GM19351 (cell line): ENCODE measurements at regions not wholly inside any gene's neighbourhood (a gene's known extent, or its start where the extent isn't known, plus 50 kb on each side); places are given as distances from the start of the nearest gene placed in this dataset.

ENCODE experiments used
- ATAC-seq: cut with Tn5 transposase; IDR thresholded peaks from one replicate; pipeline ENCODE4 v1.9.1; 2021; ENCODE audit warnings: mild to moderate bottlenecking, moderate library complexity; ENCODE audit not compliant: unreplicated experiment

DNA sequence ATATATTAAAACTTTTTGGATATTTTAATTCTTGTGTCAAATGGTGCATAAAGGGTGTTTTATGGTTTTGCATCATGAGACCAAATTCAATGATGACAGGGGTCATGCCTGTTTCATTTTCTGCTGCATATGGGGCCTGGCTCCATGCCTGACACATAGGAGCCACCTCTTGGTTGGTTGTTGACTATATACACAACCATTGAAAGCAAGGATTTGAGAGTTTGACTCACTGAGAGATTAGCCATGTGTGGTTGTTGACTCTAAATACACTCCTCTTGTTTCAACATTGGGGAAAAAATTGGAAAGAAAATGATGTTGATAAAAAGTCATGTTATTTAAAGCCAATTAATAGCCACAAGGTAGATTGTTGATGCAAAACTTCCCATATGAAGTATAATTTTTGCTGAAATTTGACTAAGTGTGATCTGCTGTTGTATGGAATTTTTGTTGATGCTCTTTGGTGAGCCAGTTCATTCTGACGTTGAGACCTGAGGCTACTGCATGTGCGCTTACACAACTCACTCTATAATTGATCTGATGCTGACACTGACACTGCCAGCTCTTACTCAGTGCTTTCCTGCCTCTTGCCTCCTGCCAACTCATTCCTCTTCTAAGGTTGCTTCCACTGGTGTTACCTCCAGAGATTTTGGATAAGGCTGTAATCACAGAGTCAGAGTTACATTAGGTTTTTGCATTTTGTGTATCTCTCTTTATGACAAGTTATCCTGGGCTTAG lies 446.2 kb upstream of the SLC14A2 start:
- ATAC-seq, result no peak

DNA sequence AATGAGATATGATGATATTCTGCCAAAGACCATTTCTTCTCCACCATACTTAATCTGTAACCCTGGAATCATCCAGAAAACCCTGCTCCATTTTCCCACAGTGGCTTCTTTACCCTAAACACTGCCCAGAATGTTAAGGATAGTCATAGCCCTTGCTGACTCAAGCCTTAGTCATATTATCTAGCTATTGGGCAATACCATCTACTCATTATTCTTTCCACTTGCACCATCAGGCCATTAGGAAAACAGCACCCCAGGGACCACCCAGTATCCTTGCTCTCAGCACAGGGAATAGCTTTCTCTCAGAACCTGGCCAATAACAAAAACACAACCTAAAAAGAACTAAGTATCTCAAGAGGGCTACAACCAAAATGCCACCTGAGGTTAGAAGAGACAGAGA lies 445.7 kb upstream of the SLC14A2 start:
- ATAC-seq, result no peak

- ATAC-seq, result no peak
These were observed 443.5 kb upstream of the SLC14A2 start for GRCh38 chr18:45171679-45172191.

GRCh38 chr18:45173327-45173726 lies 441.9 kb upstream of the SLC14A2 start:
- no peak for ATAC-seq

DNA sequence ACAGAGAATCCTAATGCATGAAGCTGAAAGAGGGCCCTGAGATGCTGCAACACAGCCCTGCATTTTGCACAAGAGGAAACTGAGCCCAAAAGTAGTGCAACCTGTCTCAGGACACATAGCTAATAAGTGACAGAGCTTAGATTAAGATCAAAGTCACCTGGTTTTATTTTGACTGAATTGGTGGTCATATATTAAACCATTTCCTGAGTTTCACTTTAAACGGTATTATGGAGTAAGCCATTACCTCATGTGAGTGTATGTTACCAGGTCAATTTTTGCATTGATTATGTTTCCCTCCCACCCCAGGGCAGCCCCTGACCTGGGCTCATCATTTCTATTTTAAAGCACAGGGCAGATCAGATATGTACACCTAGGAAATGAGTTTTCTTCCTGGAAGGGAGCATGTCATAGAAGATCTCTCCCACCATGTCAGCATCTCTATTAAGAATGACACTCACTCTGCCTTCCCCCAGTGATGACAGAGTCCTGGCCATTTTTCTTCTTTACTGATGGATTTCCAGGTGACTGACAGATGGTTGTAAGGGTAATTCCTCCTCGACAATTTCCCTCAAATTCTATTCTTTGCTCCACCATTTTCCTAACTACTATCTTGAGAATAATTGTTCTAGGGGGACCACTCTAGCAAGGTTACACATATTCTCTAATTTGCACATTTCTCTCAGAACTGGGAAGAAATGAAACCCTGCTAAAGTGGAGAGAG lies 441.3 kb upstream of the SLC14A2 start:
- no peak for ATAC-seq

DNA sequence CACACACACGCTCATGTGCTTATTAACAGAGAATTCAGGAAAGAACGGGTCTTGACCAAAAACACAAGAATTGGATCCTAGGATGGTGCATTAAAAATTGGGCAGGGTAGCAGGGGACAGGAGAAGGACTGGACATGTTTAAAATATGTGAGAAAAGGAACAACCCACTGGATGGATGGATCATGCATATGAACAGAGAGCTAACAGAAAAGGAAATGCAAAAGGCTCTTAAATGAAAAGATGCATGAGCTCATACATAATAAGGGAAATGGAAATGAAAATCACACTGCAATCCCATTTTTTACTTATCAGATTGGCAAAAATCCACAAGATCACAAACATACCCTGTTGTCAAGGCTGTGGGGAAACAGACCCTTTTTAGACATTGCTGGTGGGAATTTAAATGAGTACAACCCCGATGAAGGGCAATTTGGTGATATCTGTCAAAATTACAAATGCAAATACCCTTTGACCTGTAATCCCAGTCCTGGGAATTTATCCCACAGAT lies 440.6 kb upstream of the SLC14A2 start:
- ATAC-seq, result no peak

DNA sequence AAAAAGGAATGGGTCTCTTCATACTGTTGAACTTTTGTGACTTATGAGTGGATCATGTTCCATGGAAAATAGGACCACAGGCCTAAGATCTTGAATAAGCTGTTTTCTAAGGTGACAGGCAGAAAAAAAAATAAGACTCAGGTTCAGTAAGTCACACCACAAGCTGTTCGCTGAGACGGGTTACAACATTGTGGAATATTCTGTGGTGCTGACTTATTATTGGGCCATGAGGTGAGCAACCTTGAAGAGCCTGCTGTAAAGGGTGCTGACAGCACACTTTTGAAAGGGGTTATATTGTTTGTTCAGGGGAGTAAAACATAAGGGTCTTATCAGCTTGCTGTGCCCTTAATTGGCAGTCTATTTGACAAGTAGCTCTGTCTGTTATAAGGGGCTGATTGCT lies 439.8 kb upstream of the SLC14A2 start:
- ATAC-seq, result no peak

GRCh38 chr18:45186832-45187231 lies 428.4 kb upstream of the SLC14A2 start:
- no peak for ATAC-seq

DNA sequence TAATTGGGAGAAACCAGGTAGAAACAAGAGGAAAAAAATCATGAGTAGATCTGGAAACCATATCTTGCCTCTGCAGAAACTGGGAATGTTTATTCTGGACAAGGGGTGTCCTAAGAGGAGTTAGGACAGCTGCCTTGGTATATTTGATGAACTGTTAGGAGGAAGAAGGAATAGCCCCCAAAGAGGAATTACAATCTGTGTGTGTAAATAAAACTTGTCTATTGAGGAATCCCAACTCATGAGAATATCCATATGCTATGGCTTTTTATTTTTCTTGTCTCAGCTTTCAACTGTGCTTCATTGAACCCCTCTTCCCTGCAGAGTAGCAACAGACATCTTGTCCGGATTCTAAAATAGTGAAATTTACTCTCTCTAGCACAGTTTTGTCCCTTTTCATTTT lies 423.5 kb upstream of the SLC14A2 start:
- ATAC-seq, result no peak

GRCh38 chr18:45197526-45197970 lies 417.7 kb upstream of the SLC14A2 start:
- peak; percentile 98 for ATAC-seq

- ATAC-seq, result no peak
These were observed 416.8 kb upstream of the SLC14A2 start for GRCh38 chr18:45198526-45198925.

GRCh38 chr18:45201029-45201428 lies 414.2 kb upstream of the SLC14A2 start:
- ATAC-seq, result no peak

- no peak for ATAC-seq
These were observed 413.8 kb upstream of the SLC14A2 start for GRCh38 chr18:45201489-45201888.

- ATAC-seq, result no peak
These were observed 413.2 kb upstream of the SLC14A2 start for GRCh38 chr18:45202061-45202460.

DNA sequence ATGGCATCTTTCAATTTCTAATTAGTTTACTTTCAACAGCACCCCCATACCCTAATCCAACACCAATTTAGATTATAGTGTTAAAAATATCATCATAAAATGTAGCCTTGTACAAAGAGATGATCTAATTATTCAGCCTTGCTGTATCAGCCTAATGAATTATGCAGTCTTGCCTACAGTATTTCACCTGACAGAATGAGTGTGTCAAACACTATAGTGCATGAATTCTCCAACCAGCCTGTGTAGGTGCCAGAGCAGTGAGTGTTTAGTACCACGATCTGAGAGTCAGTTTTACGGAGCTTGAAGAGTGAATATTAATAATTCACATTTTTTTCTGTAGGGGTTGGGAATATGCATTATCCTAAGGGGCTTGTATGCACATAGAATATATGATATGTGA lies 411.6 kb upstream of the SLC14A2 start:
- no peak for ATAC-seq

DNA sequence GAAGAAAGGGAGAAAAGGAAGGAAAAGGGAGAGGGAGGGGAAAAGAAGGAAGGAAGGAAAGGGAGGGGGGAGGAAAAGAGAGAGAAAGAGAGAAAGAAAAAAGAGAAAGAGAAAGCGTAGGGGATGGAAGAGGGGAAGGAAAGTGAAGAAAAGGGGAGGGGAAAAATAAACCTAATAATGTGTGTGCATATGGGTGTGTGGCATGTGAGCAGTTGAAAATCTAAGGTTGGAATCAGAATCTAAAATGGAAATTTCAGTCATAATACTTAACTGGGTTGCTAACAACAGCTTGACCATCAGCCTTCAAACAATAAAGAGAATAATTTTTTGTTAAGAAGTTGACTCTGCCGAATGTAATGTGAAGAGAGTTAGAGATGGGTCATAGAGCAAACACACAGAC lies 407.9 kb upstream of the SLC14A2 start:
- ATAC-seq, result no peak

DNA sequence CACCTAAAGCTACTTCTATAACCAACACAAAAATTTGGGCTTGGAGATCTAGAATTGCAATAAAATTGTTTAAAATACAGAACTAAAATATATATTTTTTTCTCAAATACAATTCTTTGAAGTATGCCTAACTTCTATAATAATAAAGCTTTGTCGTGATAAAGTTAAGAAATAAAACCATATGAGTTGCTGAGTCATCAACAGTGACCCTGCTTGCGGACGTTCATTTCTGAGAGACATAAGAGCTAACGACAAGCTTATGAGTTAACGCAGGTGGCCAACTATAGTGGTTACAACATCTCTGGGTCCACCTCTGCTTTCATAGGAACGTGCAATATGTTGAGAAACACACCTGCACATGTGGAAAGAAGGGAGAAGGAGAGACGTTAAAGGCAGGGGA lies 407.1 kb upstream of the SLC14A2 start:
- no peak for ATAC-seq

DNA sequence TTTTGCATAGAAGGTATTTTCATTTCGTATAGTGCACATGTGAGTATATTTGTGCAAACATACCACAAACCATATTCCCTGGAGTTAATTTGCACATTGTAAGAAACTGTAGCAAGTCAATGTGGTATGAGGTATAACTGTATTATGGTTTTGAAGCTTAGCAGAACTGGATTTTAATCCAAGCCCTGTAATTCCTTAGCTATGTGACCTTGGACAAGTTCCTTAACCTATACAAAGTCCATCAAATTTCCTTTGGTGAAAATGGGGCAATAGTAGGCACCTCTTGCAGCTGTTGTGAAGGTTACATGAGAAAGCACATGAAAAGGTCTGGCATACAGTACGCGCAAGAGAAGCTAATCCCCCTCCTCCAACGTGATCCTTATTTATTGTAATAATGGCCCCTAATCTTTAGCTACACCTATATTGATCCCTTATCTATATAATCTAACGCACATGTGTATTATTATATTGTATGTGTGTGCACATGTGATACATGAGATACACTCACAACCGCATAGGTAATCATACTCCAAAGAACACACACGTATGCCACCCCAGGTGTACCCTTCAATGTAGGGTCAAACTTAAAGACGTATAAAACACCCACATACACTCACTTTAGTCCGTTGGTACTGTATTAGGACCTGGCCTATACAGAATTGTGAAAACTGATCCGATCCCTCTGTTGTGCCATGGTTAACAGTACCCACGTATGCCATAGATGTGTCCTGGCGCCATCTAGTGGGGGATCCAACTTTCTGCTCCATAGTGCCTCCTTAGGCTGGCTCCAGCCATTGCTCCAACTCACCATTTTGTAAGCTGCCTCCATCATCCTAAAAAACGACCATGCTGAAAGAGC lies 402.9 kb upstream of the SLC14A2 start:
- ATAC-seq, result peak; percentile 99

DNA sequence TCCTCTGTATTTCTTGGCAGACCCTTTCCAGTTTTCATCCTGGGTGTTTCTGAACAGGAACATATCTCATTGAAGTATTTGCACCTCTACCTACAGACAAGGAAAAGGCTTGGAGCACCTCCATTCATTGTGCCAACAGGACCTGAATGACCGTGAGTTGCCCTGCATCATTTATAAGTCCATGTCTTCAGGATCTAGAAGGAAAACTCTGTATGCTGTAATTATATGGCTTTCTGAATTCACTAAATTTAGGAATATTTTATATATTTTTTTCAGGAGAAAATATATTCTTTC lies 402.3 kb upstream of the SLC14A2 start:
- ATAC-seq, result peak; percentile 24

GRCh38 chr18:45218436-45218835 lies 396.8 kb upstream of the SLC14A2 start:
- ATAC-seq, result no peak

GRCh38 chr18:45221363-45221762 lies 393.9 kb upstream of the SLC14A2 start:
- no peak for ATAC-seq
